HepG2 (cell line): ENCODE measurements at regions not wholly inside any gene's neighbourhood (a gene's known extent, or its start where the extent isn't known, plus 50 kb on each side); places are given as distances from the start of the nearest gene placed in this dataset.

Experiments used
- ATAC-seq: fragments of 200-7000 bp; cut with Tn5 transposase; 3 replicates; pipeline ENCODE4 v1.9.1; 2020; ENCODE audit warnings: mild to moderate bottlenecking, moderate library complexity
- BruUV-seq: library from RNA; stranded (reverse); fragments of 400-500 nt; replicated peaks from 2 replicates; lab custom pipeline; 2021; lab: Mats Ljungman, UMichigan
- CTCF ChIA-PET: fragments of 300-600 bp; formaldehyde crosslinking; extraction: SDS; loops from one replicate; lab custom pipeline; 2021; ENCODE audit warnings: low total read pairs, inconsistent platforms, low intra/inter-chr PET ratio; lab: Yijun Ruan, JAX
- POLR2A ChIA-PET: fragments of 350-600 bp; sonication (Branson Sonifier 250); formaldehyde crosslinking; loops from one replicate; lab custom pipeline; 2020; ENCODE audit warnings: antibody characterized with exemption, inconsistent platforms; lab: Yijun Ruan, JAX
- DNase-seq: peaks from one replicate; pipeline ENCODE4 v3.0.0-alpha.2; 2015; ENCODE audit warnings: low spot score
- FAIRE-seq: peaks from 3 replicates; lab custom pipeline; 2011; peaks lifted over from hg19 to GRCh38; lab: Jason Lieb, UNC
- H2AFZ ChIP-seq: one replicate; pipeline ENCODE4 v1.6.1; 2011; ENCODE audit warnings: low read length, inconsistent platforms
- H3K27ac ChIP-seq: fragments of 300-600 bp; 3 replicates; pipeline ENCODE4 v1.8.0; 2011; ENCODE audit warnings: mixed run types, mild to moderate bottlenecking, mixed read lengths, low read length, inconsistent platforms; ENCODE audit not compliant: insufficient read depth; ENCODE audit errors: extremely low read length
- H3K27me3 ChIP-seq, 2 experiments: fragments of 200-600 bp in 1 of 2; 2 replicates in 1 of 2; 3 replicates in 1 of 2; pipeline versions ENCODE4 v1.6.0 to v1.8.0; 2011; ENCODE audit warnings: low read length in 2 of 2, mild to moderate bottlenecking in 2 of 2, moderate library complexity in 2 of 2, inconsistent platforms in 1 of 2; ENCODE audit not compliant: insufficient read depth in 2 of 2, control insufficient read depth in 1 of 2
- H3K36me3 ChIP-seq, 2 experiments: fragments of 200-600 bp in 1 of 2; replicated peaks in 1 of 2; 2 replicates in 1 of 2; 3 replicates in 1 of 2; pipeline versions ENCODE4 v1.5.1 to v1.8.0; 2011; ENCODE audit warnings: low read length in 2 of 2, inconsistent platforms in 1 of 2; ENCODE audit not compliant: insufficient read depth in 2 of 2, control insufficient read depth in 1 of 2
- H3K4me1 ChIP-seq: 2 replicates; pipeline ENCODE4 v1.5.1; 2012; ENCODE audit warnings: low read length, inconsistent platforms; ENCODE audit not compliant: insufficient read depth
- H3K4me2 ChIP-seq: 2 replicates; pipeline ENCODE4 v1.6.0; 2011; ENCODE audit warnings: low read depth, low read length, inconsistent platforms
- H3K4me3 ChIP-seq, 3 experiments: fragments of 200-600 bp in 1 of 3; sonication (generic), shearing (Covaris generic) in 1 of 3; replicated peaks in 1 of 3; 2 replicates each; pipeline ENCODE4 v1.5.1; 2011 to 2016; ENCODE audit warnings: low read length in 3 of 3, inconsistent platforms in 2 of 3, low read depth in 2 of 3, mild to moderate bottlenecking in 2 of 3, control low read depth in 1 of 3, mixed read lengths in 1 of 3; ENCODE audit not compliant: insufficient read depth in 1 of 3
- H3K79me2 ChIP-seq: one replicate; pipeline ENCODE4 v1.6.1; 2011; ENCODE audit warnings: low read length, inconsistent platforms; ENCODE audit not compliant: insufficient read depth
- H3K9ac ChIP-seq: 2 replicates; pipeline ENCODE4 v1.6.0; 2011; ENCODE audit warnings: mild to moderate bottlenecking, low read depth, low read length, inconsistent platforms; ENCODE audit not compliant: insufficient read depth
- H3K9me3 ChIP-seq: 2 replicates; pipeline ENCODE4 v1.5.1; 2012; ENCODE audit warnings: mild to moderate bottlenecking, low read length
- H4K20me1 ChIP-seq: 2 replicates; pipeline ENCODE4 v1.6.0; 2011; ENCODE audit warnings: inconsistent platforms, mild to moderate bottlenecking, low read length, moderate library complexity; ENCODE audit not compliant: insufficient read depth
- GABPB1 ChIP-seq: IDR thresholded peaks from 2 replicates; pipeline ENCODE4 v1.6.1; 2016; ENCODE audit warnings: mild to moderate bottlenecking, missing genetic modification reagents, moderate library complexity, missing compliant biosample characterization
- HOXA5 ChIP-seq: sonication (generic); formaldehyde crosslinking; IDR thresholded peaks from 2 replicates; pipeline ENCODE4 v1.4.0; 2020; ENCODE audit warnings: missing genetic modification reagents
- MTF2 ChIP-seq: sonication (generic); formaldehyde crosslinking; IDR thresholded peaks from 2 replicates; pipeline ENCODE4 v1.5.0; 2020; ENCODE audit warnings: missing genetic modification reagents, borderline replicate concordance
- YY1 ChIP-seq: IDR thresholded peaks from 2 replicates; pipeline ENCODE4 v1.6.1; 2011; ENCODE audit warnings: low read length, low read depth, moderate library complexity, mild to moderate bottlenecking; ENCODE audit not compliant: insufficient read depth, insufficient replicate concordance
- ZNF557 ChIP-seq: sonication (generic); formaldehyde crosslinking; IDR thresholded peaks from 2 replicates; pipeline ENCODE4 v1.4.0; 2020; ENCODE audit warnings: missing genetic modification reagents
- ZNF569 ChIP-seq: sonication (generic); formaldehyde crosslinking; IDR thresholded peaks from 2 replicates; pipeline ENCODE4 v1.5.0; 2020; ENCODE audit warnings: mild to moderate bottlenecking, missing genetic modification reagents, moderate library complexity, borderline replicate concordance
- ZNF720 ChIP-seq: sonication (generic); formaldehyde crosslinking; IDR thresholded peaks from 2 replicates; pipeline ENCODE4 v1.4.0; 2020; ENCODE audit warnings: missing genetic modification reagents
- ZNF816 ChIP-seq: sonication (generic); formaldehyde crosslinking; IDR thresholded peaks from 2 replicates; pipeline ENCODE4 v1.8.0; 2022; ENCODE audit warnings: missing genetic modification reagents, mild to moderate bottlenecking, borderline replicate concordance
- WGBS: methylation state at CpG from one replicate; pipeline ENCODE4 v1.1.6; 2017; ENCODE audit warnings: low lambda C conversion rate; 5-methylcytosine and 5-hydroxymethylcytosine counted together
- in situ Hi-C: cut with HindIII; loops from 2 replicates; pipeline ENCODE4 v1.10.0; 2017; ENCODE audit warnings: low pct_unique_long_range_greater_than_20kb; ENCODE audit not compliant: extremely low pct_ligation_motif_present
- intact Hi-C: fragments of 100-400 bp; cut with micrococcal nuclease; formaldehyde crosslinking; loops from one replicate; pipeline ENCODE4 v1.10.0; 2022; ENCODE audit not compliant: unreplicated experiment
- TF ChIP-seq, protein P1 (sequence below): sonication (generic); formaldehyde crosslinking; IDR thresholded peaks from 2 replicates; pipeline ENCODE4 v1.5.0; 2020; ENCODE audit warnings: mild to moderate bottlenecking, low read depth, missing genetic modification reagents, borderline replicate concordance
- TF ChIP-seq, protein P2 (sequence below): sonication (generic); formaldehyde crosslinking; IDR thresholded peaks from 2 replicates; pipeline ENCODE4 v1.4.0; 2020; ENCODE audit warnings: missing genetic modification reagents
- TF ChIP-seq, protein P3 (sequence below): sonication (generic); formaldehyde crosslinking; IDR thresholded peaks from 2 replicates; pipeline ENCODE4 v1.4.0; 2020; ENCODE audit warnings: missing genetic modification reagents

DNA sequence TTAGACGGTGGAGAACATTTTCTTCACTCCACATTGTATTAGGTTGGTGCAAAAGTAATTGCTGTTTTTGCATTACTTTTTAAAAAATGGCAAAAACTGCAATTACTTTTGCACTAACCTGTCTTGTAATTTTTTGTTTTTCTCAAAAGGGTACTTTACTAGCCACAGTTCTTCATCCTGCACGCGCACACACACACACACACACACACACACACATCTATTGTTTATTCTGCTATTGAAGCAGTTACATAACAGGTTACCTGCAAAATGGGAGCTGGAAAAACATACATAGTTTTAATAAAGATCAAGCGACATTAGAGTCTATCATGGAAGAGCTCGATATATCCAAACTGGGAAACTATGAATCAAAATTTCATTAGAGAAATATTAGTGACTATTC lies 235.2 kb downstream of the SIM1 start (continued):
- no peak for TF ChIP-seq ZNF557 (CRISPR knock-in tag)

DNA sequence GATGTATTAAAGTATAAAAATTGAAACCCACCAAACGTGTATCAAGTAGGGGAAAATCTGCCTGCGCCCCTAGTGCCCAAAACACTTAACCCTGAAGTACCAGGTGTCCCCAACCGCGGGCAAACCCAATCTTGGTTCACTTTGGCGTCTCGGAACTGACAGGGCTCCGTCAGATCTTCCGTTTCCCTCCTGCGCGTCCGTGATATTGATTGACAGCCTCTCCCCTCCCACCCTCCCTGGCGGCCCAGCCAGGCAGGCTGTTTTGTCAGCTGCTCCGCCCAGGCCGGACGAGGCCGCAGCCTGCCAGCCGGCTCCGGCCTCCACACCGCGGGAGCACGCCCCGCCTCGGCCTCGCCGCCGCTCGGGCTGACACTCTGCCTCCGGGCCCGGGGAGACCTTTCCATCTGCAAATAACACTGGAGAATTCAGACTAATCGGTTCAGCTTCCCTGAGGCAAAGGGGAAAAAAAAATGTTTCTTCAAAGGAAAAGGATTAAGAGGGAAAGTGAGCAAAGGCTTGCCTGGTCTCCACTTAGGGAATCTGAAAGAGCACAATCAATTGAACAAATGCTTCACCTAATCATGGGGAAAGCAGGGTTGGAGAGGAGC lies 234.9 kb upstream of the MCHR2 start:
- Histone ChIP-seq H3K4me3 (peak overlapping the region; percentile 0 to 33 (median 23); a peak in 4 of 6 replicates), H3K9ac (no peak overlapping the region), H3K4me2 (peak overlapping the region; percentile 82), H3K9me3 (no peaks in the 10 kb centered on the region), H3K27ac (no peak overlapping the region), H3K4me1 (peaks cover 11% of the 10 kb centered on the region; the same call in 1 of the 2 replicates), H3K79me2 (no peaks in the 10 kb centered on the region), H4K20me1 (no peaks in the 10 kb centered on the region), H3K27me3 (no peaks in the 10 kb centered on the region), H2AFZ (no peak overlapping the region), H3K36me3 (no peaks in the 10 kb centered on the region)
- no TSS peak for BruUV-seq
- peak; percentile 54 for DNase-seq
- in situ Hi-C loops = no loop called here
- ChIA-PET POLR2A (interaction anchor here (0.7 kb wide), 1 partner anchor 24 kb away, joined by 3 read pairs; no protein-coding TSS in a partner anchor), CTCF (no interaction called here)
- intact Hi-C loops = no loop called here
- no peak for FAIRE-seq
- 3% methylated on average over 22 of the region's 30 CpGs for WGBS
- ATAC-seq = peak; percentile 100
- TF ChIP-seq ZNF816 (CRISPR knock-in tag) (no peak), ZNF720 (CRISPR knock-in tag) (no peak), MTF2 (CRISPR knock-in tag) (peak; percentile 54; the same call in 1 of the 2 replicates), YY1 (no peak), ZNF569 (CRISPR knock-in tag) (no peak), GABPB1 (CRISPR knock-in tag) (peak; percentile 68), HOXA5 (CRISPR knock-in tag) (no peak)
- TF ChIP-seq, protein P1, sequence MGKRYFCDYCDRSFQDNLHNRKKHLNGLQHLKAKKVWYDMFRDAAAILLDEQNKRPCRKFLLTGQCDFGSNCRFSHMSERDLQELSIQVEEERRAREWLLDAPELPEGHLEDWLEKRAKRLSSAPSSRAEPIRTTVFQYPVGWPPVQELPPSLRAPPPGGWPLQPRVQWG (CRISPR knock-in tag) = no peak
- TF ChIP-seq, protein P2, sequence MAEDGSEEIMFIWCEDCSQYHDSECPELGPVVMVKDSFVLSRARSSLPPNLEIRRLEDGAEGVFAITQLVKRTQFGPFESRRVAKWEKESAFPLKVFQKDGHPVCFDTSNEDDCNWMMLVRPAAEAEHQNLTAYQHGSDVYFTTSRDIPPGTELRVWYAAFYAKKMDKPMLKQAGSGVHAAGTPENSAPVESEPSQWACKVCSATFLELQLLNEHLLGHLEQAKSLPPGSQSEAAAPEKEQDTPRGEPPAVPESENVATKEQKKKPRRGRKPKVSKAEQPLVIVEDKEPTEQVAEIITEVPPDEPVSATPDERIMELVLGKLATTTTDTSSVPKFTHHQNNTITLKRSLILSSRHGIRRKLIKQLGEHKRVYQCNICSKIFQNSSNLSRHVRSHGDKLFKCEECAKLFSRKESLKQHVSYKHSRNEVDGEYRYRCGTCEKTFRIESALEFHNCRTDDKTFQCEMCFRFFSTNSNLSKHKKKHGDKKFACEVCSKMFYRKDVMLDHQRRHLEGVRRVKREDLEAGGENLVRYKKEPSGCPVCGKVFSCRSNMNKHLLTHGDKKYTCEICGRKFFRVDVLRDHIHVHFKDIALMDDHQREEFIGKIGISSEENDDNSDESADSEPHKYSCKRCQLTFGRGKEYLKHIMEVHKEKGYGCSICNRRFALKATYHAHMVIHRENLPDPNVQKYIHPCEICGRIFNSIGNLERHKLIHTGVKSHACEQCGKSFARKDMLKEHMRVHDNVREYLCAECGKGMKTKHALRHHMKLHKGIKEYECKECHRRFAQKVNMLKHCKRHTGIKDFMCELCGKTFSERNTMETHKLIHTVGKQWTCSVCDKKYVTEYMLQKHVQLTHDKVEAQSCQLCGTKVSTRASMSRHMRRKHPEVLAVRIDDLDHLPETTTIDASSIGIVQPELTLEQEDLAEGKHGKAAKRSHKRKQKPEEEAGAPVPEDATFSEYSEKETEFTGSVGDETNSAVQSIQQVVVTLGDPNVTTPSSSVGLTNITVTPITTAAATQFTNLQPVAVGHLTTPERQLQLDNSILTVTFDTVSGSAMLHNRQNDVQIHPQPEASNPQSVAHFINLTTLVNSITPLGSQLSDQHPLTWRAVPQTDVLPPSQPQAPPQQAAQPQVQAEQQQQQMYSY (CRISPR knock-in tag) = no peak
- TF ChIP-seq, protein P3, sequence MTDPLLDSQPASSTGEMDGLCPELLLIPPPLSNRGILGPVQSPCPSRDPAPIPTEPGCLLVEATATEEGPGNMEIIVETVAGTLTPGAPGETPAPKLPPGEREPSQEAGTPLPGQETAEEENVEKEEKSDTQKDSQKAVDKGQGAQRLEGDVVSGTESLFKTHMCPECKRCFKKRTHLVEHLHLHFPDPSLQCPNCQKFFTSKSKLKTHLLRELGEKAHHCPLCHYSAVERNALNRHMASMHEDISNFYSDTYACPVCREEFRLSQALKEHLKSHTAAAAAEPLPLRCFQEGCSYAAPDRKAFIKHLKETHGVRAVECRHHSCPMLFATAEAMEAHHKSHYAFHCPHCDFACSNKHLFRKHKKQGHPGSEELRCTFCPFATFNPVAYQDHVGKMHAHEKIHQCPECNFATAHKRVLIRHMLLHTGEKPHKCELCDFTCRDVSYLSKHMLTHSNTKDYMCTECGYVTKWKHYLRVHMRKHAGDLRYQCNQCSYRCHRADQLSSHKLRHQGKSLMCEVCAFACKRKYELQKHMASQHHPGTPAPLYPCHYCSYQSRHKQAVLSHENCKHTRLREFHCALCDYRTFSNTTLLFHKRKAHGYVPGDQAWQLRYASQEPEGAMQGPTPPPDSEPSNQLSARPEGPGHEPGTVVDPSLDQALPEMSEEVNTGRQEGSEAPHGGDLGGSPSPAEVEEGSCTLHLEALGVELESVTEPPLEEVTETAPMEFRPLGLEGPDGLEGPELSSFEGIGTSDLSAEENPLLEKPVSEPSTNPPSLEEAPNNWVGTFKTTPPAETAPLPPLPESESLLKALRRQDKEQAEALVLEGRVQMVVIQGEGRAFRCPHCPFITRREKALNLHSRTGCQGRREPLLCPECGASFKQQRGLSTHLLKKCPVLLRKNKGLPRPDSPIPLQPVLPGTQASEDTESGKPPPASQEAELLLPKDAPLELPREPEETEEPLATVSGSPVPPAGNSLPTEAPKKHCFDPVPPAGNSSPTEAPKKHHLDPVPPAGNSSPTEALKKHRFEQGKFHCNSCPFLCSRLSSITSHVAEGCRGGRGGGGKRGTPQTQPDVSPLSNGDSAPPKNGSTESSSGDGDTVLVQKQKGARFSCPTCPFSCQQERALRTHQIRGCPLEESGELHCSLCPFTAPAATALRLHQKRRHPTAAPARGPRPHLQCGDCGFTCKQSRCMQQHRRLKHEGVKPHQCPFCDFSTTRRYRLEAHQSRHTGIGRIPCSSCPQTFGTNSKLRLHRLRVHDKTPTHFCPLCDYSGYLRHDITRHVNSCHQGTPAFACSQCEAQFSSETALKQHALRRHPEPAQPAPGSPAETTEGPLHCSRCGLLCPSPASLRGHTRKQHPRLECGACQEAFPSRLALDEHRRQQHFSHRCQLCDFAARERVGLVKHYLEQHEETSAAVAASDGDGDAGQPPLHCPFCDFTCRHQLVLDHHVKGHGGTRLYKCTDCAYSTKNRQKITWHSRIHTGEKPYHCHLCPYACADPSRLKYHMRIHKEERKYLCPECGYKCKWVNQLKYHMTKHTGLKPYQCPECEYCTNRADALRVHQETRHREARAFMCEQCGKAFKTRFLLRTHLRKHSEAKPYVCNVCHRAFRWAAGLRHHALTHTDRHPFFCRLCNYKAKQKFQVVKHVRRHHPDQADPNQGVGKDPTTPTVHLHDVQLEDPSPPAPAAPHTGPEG (CRISPR knock-in tag) = 0 out of 2 replicates have a peak, but pooled peaks have one; percentile 35
